ENCODE measurements at regions not wholly inside any gene's neighbourhood (a gene's known extent, or its start where the extent isn't known, plus 50 kb on each side); places are given as distances from the start of the nearest gene placed in this dataset.

- intact Hi-C loops (cut with micrococcal nuclease; ENCODE audit: unreplicated experiment) = no loop called here
- no peak for DNase-seq (ENCODE audit: low read depth, low spot score)
- BruUV-seq (replicated peaks) = no TSS peak
- TF ChIP-seq SIN3A (IDR thresholded peaks at IDR 0.05; ENCODE audit: borderline replicate concordance, insufficient read depth, low read depth, low read length) (no peak), POLR2AphosphoS5 (IDR thresholded peaks at IDR 0.05; ENCODE audit: low read depth, low read length) (no peak), TCF7L2 (IDR thresholded peaks at IDR 0.05; ENCODE audit: low read depth, low read length) (no peak)
- TF ChIP-seq, protein P1, sequence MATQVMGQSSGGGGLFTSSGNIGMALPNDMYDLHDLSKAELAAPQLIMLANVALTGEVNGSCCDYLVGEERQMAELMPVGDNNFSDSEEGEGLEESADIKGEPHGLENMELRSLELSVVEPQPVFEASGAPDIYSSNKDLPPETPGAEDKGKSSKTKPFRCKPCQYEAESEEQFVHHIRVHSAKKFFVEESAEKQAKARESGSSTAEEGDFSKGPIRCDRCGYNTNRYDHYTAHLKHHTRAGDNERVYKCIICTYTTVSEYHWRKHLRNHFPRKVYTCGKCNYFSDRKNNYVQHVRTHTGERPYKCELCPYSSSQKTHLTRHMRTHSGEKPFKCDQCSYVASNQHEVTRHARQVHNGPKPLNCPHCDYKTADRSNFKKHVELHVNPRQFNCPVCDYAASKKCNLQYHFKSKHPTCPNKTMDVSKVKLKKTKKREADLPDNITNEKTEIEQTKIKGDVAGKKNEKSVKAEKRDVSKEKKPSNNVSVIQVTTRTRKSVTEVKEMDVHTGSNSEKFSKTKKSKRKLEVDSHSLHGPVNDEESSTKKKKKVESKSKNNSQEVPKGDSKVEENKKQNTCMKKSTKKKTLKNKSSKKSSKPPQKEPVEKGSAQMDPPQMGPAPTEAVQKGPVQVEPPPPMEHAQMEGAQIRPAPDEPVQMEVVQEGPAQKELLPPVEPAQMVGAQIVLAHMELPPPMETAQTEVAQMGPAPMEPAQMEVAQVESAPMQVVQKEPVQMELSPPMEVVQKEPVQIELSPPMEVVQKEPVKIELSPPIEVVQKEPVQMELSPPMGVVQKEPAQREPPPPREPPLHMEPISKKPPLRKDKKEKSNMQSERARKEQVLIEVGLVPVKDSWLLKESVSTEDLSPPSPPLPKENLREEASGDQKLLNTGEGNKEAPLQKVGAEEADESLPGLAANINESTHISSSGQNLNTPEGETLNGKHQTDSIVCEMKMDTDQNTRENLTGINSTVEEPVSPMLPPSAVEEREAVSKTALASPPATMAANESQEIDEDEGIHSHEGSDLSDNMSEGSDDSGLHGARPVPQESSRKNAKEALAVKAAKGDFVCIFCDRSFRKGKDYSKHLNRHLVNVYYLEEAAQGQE (IDR thresholded peaks at IDR 0.05; ENCODE audit: insufficient read depth in 1 of 2, low read depth in 2 of 2, low read length in 1 of 2) = no peak
- TF ChIP-seq, protein P2, sequence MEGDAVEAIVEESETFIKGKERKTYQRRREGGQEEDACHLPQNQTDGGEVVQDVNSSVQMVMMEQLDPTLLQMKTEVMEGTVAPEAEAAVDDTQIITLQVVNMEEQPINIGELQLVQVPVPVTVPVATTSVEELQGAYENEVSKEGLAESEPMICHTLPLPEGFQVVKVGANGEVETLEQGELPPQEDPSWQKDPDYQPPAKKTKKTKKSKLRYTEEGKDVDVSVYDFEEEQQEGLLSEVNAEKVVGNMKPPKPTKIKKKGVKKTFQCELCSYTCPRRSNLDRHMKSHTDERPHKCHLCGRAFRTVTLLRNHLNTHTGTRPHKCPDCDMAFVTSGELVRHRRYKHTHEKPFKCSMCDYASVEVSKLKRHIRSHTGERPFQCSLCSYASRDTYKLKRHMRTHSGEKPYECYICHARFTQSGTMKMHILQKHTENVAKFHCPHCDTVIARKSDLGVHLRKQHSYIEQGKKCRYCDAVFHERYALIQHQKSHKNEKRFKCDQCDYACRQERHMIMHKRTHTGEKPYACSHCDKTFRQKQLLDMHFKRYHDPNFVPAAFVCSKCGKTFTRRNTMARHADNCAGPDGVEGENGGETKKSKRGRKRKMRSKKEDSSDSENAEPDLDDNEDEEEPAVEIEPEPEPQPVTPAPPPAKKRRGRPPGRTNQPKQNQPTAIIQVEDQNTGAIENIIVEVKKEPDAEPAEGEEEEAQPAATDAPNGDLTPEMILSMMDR (IDR thresholded peaks at IDR 0.05) = no peak
- H3K36me3 ChIP-seq (ENCODE audit: control insufficient read depth, insufficient read depth, low read length) = no peaks in the 10 kb centered on the region
- in situ Hi-C loops (cut with HindIII; ENCODE audit: low pct_unique_long_range_greater_than_20kb, low sequenced_read_pairs) = no loop called here
- H3K9me3 ChIP-seq (ENCODE audit: control insufficient read depth, insufficient read depth, low read depth, low read length) = no peaks in the 10 kb centered on the region
- ChIA-PET POLR2A (no interaction called here), CTCF (no interaction called here)
- no peaks in the 10 kb centered on the region for H3K4me1 ChIP-seq (ENCODE audit: control insufficient read depth, insufficient read depth, low read length)
- H3K27ac ChIP-seq (ENCODE audit: low read length) = no peak overlapping the region
- no peak overlapping the region for H3K4me3 ChIP-seq (ENCODE audit: low read depth in 2 of 2, low read length in 2 of 2)
- H3K27me3 ChIP-seq (ENCODE audit: control insufficient read depth, insufficient read depth, low read length) = peaks cover 6% of the 10 kb centered on the region
- ATAC-seq = no peak
Measured at GRCh38 chr12:77319166-77319565, 253.8 kb upstream of the E2F7 start.

- H3K36me3 ChIP-seq (ENCODE audit: control insufficient read depth, insufficient read depth, low read length) = no peaks in the 10 kb centered on the region
- H3K4me1 ChIP-seq (ENCODE audit: control insufficient read depth, insufficient read depth, low read length) = no peaks in the 10 kb centered on the region
- H3K4me3 ChIP-seq (ENCODE audit: low read depth in 2 of 2, low read length in 2 of 2) = no peak overlapping the region
- in situ Hi-C loops (cut with HindIII; ENCODE audit: low pct_unique_long_range_greater_than_20kb, low sequenced_read_pairs) (no loop called here), intact Hi-C loops (cut with micrococcal nuclease; ENCODE audit: unreplicated experiment) (no loop called here)
- no peaks in the 10 kb centered on the region for H3K27me3 ChIP-seq (ENCODE audit: control insufficient read depth, insufficient read depth, low read length)
- no peak overlapping the region for H3K27ac ChIP-seq (ENCODE audit: low read length)
- DNase-seq (ENCODE audit: low read depth, low spot score) (no peak), ATAC-seq (no peak)
- ChIA-PET POLR2A (no interaction called here), CTCF (no interaction called here)
- no peaks in the 10 kb centered on the region for H3K9me3 ChIP-seq (ENCODE audit: control insufficient read depth, insufficient read depth, low read depth, low read length)
- BruUV-seq (replicated peaks) = no TSS peak
- TF ChIP-seq POLR2AphosphoS5 (IDR thresholded peaks at IDR 0.05; ENCODE audit: low read depth, low read length) (no peak), SIN3A (IDR thresholded peaks at IDR 0.05; ENCODE audit: borderline replicate concordance, insufficient read depth, low read depth, low read length) (no peak), TCF7L2 (IDR thresholded peaks at IDR 0.05; ENCODE audit: low read depth, low read length) (no peak)
- TF ChIP-seq, protein P1 (IDR thresholded peaks at IDR 0.05; ENCODE audit: insufficient read depth in 1 of 2, low read depth in 2 of 2, low read length in 1 of 2) = no peak
- TF ChIP-seq, protein P2 (IDR thresholded peaks at IDR 0.05) = no peak
Measured at GRCh38 chr12:77315407-77315806, 250.0 kb upstream of the E2F7 start.

All from Panc1 (cell line).